H1 (cell line): ENCODE measurements at regions not wholly inside any gene's neighbourhood (a gene's known extent, or its start where the extent isn't known, plus 50 kb on each side); places are given as distances from the start of the nearest gene placed in this dataset.

Experiments
- CBX8 ChIP-seq: fragments of 300-800, 300-1000 bp; sonication (generic); IDR thresholded peaks from 2 replicates; pipeline ENCODE4 v1.7.1; 2016; ENCODE audit warnings: low read depth, low read length, borderline replicate concordance
- CHD7 ChIP-seq: fragments of 300-600 bp; sonication (generic); IDR thresholded peaks from 2 replicates; pipeline ENCODE4 v1.7.1; 2012; ENCODE audit warnings: low read length, moderate library complexity, mild to moderate bottlenecking, inconsistent platforms; ENCODE audit not compliant: insufficient replicate concordance
- E2F6 ChIP-seq: IDR thresholded peaks from 2 replicates; pipeline ENCODE4 v1.6.1; 2012; ENCODE audit warnings: inconsistent platforms
- NANOG ChIP-seq: IDR thresholded peaks from 2 replicates; pipeline ENCODE4 v1.6.1; 2011; ENCODE audit warnings: low read length, low read depth, mild to moderate bottlenecking, inconsistent platforms; ENCODE audit not compliant: insufficient read depth, poor library complexity, severe bottlenecking
- NRF1 ChIP-seq: IDR thresholded peaks from 2 replicates; pipeline ENCODE4 v1.6.1; 2011; ENCODE audit warnings: mild to moderate bottlenecking, low read depth, low read length, improper control_type of control experiment
- SAP30 ChIP-seq: fragments of 300-600 bp; sonication (generic); IDR thresholded peaks from 2 replicates; pipeline ENCODE4 v1.7.1; 2012; ENCODE audit warnings: low read length, moderate library complexity, mild to moderate bottlenecking, inconsistent platforms; ENCODE audit not compliant: insufficient read depth, insufficient replicate concordance
- SIRT6 ChIP-seq: IDR thresholded peaks from one replicate; pipeline ENCODE4 v1.7.1; 2012; ENCODE audit warnings: low read length, inconsistent platforms
- USF2 ChIP-seq: IDR thresholded peaks from 2 replicates; pipeline ENCODE4 v1.6.1; 2011; ENCODE audit warnings: low read length, improper control_type of control experiment
- YY1 ChIP-seq: IDR thresholded peaks from 2 replicates; pipeline ENCODE4 v1.6.1; 2011; ENCODE audit warnings: low read depth, mild to moderate bottlenecking, low read length

GRCh38 chr13:47184321-47184720, 287.5 kb upstream of the HTR2A start (continued):
- no peak for TF ChIP-seq CHD7
- TF ChIP-seq NANOG, result no peak
- TF ChIP-seq NRF1, result no peak
- no peak for TF ChIP-seq E2F6
- no peak for TF ChIP-seq YY1
- no peak for TF ChIP-seq SAP30
- TF ChIP-seq USF2, result no peak
- TF ChIP-seq SIRT6, result no peak
- TF ChIP-seq CBX8, result no peak
- TF ChIP-seq, all 59 proteins: peak for 0
